Heart left ventricle (tissue), 13 donors: ENCODE measurements at regions not wholly inside any gene's neighbourhood (a gene's known extent, or its start where the extent isn't known, plus 50 kb on each side); places are given as distances from the start of the nearest gene placed in this dataset.

Source experiments
- POLR2A ChIP-seq, 2 donors: fragments of 450-650 bp; IDR thresholded peaks; one replicate each; pipeline ENCODE4 v1.6.1; 2017; ENCODE audit warnings: antibody characterized with exemption in 2 of 2, mild to moderate bottlenecking in 2 of 2, moderate library complexity in 2 of 2
- TF ChIP-seq, protein P1 (sequence below), 12 donors: fragments of 200-600 bp; sonication (generic) in 4 of 12; IDR thresholded peaks; one replicate each; pipeline versions ENCODE4 v1.5.0 to v1.8.0; 2018 to 2022; ENCODE audit warnings: antibody characterized with exemption in 12 of 12, mild to moderate bottlenecking in 5 of 12
- donor health status: ischemic (EF 13 %, LVEDD 7.1; RV severe dilation, severe dysfunction).
- donor health status: DM: no; HTN: yes; CAD: no.
- donor health status: DM: no; HTN: no; CAD: no.
- donor health status: ischemic (EF 25% LVEDD 6.9; RV normal size, moderate dysfunction).
- donor health status: ischemic (EF 25% LVEDD 5.7; RV mildly dilated, moderate dysfunction).
- donor health status: ischemic (EF 35%, LVEDD 5.7; RV mildly dilated, moderate dysfunction).
- donor health status: nonischemic (EF 11% LVEDD 7.7; RV severe dilation, severe dysfunction).
- donor health status: DM: yes; HTN: yes; CAD: no.
- donor health status: PGD.
- donor health status: ischemic (EF 29% LVEDD 5.4; RV normal size, mild dysfunction).
- donor health status: nonischemic (EF 23%, LVEDD 6.1; RV moderate dilation, normal function).

DNA sequence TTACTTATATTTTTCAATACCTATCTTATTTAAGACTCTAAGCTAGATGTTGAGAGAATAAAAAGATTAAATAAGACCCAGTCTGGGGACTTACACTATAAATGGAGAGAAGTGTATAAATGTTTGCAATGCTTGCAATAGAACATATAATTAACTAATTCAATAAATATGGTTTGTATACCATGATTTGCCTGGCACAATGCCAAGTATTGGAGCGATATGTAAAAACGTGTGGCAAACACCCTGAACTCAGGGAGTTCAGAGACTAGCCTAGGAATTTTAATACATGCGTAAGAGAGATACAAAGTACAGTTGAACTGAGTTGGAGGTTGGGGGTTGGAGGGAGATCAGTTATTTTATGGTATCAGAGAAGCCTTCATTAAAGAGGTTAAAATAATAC lies 251.8 kb upstream of the DDX18 start:
- TF ChIP-seq, protein P1, sequence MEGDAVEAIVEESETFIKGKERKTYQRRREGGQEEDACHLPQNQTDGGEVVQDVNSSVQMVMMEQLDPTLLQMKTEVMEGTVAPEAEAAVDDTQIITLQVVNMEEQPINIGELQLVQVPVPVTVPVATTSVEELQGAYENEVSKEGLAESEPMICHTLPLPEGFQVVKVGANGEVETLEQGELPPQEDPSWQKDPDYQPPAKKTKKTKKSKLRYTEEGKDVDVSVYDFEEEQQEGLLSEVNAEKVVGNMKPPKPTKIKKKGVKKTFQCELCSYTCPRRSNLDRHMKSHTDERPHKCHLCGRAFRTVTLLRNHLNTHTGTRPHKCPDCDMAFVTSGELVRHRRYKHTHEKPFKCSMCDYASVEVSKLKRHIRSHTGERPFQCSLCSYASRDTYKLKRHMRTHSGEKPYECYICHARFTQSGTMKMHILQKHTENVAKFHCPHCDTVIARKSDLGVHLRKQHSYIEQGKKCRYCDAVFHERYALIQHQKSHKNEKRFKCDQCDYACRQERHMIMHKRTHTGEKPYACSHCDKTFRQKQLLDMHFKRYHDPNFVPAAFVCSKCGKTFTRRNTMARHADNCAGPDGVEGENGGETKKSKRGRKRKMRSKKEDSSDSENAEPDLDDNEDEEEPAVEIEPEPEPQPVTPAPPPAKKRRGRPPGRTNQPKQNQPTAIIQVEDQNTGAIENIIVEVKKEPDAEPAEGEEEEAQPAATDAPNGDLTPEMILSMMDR (IDR thresholded peaks at IDR 0.05): no peak
- TF ChIP-seq POLR2A (IDR thresholded peaks at IDR 0.05): no peak
